Cardiac muscle cell (in vitro differentiated cells and primary cell): ENCODE measurements at regions not wholly inside any gene's neighbourhood (a gene's known extent, or its start where the extent isn't known, plus 50 kb on each side); places are given as distances from the start of the nearest gene placed in this dataset.

ENCODE experiments used
- DNase-seq, 2 donors: peaks; one replicate each; pipeline versions ENCODE4 v3.0.0 to v3.0.0-alpha.2; 2010 to 2017; ENCODE audit warnings: low read depth in 1 of 2, low spot score in 1 of 2
- H3K27ac ChIP-seq: fragments of 200-600 bp; sonication (generic); 2 replicates; pipeline ENCODE4 v1.5.1; 2016
- H3K27me3 ChIP-seq: fragments of 200-600 bp; sonication (generic); 2 replicates; pipeline ENCODE4 v1.6.0; 2016; ENCODE audit warnings: control low read depth
- H3K36me3 ChIP-seq: fragments of 200-600 bp; sonication (generic); 2 replicates; pipeline ENCODE4 v1.5.1; 2016; ENCODE audit warnings: control low read depth
- H3K4me1 ChIP-seq: fragments of 200-600 bp; sonication (generic); 2 replicates; pipeline ENCODE4 v1.8.1; 2017; ENCODE audit warnings: low read depth, mild to moderate bottlenecking, mixed run types
- H3K4me3 ChIP-seq: fragments of 200-600 bp; sonication (generic); 2 replicates; pipeline ENCODE4 v1.5.1; 2016; ENCODE audit warnings: mild to moderate bottlenecking
- H3K9me3 ChIP-seq: fragments of 200-600 bp; sonication (generic); 2 replicates; pipeline ENCODE4 v1.5.1; 2017; ENCODE audit warnings: low read depth, mild to moderate bottlenecking, control low read depth
- TF ChIP-seq, protein P1 (sequence below): IDR thresholded peaks from 2 replicates; pipeline ENCODE4 v1.5.1; 2012; ENCODE audit warnings: low read depth, mild to moderate bottlenecking, low read length

DNA sequence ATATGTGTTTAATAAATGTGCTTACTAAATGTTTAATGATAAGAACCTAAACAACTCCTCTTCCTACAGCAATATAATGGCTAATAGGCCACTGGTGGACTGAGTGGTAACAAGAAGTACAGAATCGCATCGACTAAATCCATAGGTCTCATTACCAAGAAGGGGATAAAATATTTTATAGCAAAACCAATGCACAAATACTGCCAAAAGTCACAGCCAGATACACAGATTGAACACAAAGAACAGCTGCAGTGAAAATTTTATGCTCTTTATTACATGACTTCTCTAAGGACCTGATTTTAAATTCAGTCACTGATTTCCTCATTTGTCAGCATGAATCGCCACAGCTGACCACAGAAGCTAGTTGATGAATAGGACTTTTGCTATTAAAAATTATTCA is 285.4 kb downstream of the DHX15 start:
- no peak for DNase-seq
- Histone ChIP-seq H3K4me3 (no peak overlapping the region), H3K9me3 (no peaks in the 10 kb centered on the region), H3K36me3 (no peaks in the 10 kb centered on the region), H3K27me3 (no peaks in the 10 kb centered on the region), H3K27ac (no peak overlapping the region), H3K4me1 (no peaks in the 10 kb centered on the region)
- TF ChIP-seq, protein P1, sequence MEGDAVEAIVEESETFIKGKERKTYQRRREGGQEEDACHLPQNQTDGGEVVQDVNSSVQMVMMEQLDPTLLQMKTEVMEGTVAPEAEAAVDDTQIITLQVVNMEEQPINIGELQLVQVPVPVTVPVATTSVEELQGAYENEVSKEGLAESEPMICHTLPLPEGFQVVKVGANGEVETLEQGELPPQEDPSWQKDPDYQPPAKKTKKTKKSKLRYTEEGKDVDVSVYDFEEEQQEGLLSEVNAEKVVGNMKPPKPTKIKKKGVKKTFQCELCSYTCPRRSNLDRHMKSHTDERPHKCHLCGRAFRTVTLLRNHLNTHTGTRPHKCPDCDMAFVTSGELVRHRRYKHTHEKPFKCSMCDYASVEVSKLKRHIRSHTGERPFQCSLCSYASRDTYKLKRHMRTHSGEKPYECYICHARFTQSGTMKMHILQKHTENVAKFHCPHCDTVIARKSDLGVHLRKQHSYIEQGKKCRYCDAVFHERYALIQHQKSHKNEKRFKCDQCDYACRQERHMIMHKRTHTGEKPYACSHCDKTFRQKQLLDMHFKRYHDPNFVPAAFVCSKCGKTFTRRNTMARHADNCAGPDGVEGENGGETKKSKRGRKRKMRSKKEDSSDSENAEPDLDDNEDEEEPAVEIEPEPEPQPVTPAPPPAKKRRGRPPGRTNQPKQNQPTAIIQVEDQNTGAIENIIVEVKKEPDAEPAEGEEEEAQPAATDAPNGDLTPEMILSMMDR: no peak

DNA sequence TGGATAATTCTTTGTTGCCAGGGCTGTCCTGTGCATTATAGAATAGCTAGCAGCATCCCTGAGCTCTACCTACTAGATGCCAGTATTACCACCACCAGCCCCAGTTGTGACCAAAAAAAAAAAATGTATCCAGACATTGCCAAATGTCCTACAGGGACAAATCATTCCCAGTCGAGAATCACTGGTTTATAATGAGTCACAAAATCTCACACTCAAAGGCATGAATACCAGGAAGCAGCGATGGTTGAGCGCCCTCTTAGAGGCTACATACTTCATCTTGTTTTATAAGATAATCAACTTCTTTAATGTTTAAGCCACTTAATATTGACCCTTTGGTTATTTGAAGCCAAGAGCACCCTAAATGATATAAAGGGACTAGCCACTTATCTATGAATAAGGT is 297.3 kb downstream of the DHX15 start:
- Histone ChIP-seq H3K4me1 (no peaks in the 10 kb centered on the region), H3K27ac (no peak overlapping the region), H3K27me3 (no peaks in the 10 kb centered on the region), H3K4me3 (no peak overlapping the region), H3K9me3 (no peaks in the 10 kb centered on the region), H3K36me3 (no peaks in the 10 kb centered on the region)
- DNase-seq: no peak
- TF ChIP-seq, protein P1: no peak

DNA sequence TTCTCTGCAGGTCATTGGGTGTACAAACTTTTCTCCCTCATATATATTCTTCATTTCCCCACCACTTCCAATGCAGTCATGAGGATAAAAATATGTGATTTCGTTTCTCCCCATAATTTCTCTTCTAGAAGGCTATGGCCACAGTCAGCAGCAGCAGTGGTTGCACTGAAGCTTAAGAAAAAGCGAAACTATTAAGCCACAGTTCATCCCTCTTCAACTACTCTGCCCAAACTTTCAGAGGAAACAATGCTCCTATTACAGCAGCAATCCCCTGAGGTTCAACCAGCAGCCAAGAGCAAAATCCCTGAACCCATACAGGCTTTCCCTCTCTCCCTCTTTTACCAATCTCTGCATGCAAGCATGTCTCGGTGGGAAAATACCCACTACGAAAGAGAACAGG is 298.6 kb downstream of the DHX15 start:
- Histone ChIP-seq H3K4me3 (no peak overlapping the region), H3K36me3 (no peaks in the 10 kb centered on the region), H3K27me3 (no peaks in the 10 kb centered on the region), H3K27ac (no peak overlapping the region), H3K9me3 (no peaks in the 10 kb centered on the region), H3K4me1 (no peaks in the 10 kb centered on the region)
- no peak for DNase-seq
- TF ChIP-seq, protein P1: no peak

DNA sequence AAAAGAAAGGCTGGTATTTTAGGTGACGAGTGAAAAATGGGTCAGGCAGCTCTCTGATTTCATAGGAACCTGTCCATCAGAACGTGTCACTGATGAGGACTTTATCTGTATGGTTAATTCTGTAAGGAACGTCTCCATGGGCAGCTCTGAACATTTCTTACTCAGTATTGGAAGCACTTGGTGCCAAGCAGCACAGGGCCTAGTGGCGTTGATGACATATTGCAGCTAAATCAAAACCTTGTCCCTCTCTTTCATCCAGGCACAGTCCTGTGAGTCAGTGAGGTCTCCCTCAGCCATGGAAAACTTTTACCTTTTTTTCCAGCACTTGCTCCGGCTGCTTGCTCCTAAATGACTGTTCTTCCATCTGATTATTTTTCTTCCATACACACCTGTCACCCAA is 301.9 kb downstream of the DHX15 start:
- no peaks in the 10 kb centered on the region for H3K27me3 ChIP-seq
- no peaks in the 10 kb centered on the region for H3K9me3 ChIP-seq
- no peaks in the 10 kb centered on the region for H3K4me1 ChIP-seq
- no peaks in the 10 kb centered on the region for H3K36me3 ChIP-seq
- H3K27ac ChIP-seq: no peak overlapping the region
- TF ChIP-seq, protein P1: no peak
- DNase-seq: peak in 1 of 2 donors; percentile 5
- H3K4me3 ChIP-seq: no peak overlapping the region

DNA sequence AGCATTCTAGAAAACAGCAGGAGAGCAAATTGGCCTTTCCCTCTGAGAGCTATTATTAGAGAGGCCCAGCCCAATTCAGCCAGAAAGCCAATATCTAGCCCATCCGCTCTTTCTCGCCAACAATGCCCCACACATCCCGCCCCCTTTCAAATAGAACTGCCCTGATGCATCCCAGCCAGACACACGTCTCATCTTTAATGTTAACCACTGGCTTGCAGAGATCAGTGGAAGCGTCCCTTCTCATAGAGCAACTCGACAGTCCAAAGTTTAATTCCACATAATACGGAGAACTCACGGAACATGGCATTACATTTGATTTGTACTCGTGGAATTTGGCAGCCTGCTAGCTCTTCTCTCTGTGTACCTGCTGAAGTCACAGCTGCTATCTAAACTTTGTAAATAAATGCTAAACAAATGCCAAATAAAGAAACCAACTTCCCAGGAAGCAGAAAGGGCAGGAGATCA is 304.4 kb downstream of the DHX15 start:
- no peaks in the 10 kb centered on the region for H3K4me1 ChIP-seq
- no peak for DNase-seq
- no peaks in the 10 kb centered on the region for H3K9me3 ChIP-seq
- H3K27ac ChIP-seq: no peak overlapping the region
- TF ChIP-seq, protein P1: no peak
- H3K27me3 ChIP-seq: no peaks in the 10 kb centered on the region
- no peak overlapping the region for H3K4me3 ChIP-seq
- no peaks in the 10 kb centered on the region for H3K36me3 ChIP-seq

DNA sequence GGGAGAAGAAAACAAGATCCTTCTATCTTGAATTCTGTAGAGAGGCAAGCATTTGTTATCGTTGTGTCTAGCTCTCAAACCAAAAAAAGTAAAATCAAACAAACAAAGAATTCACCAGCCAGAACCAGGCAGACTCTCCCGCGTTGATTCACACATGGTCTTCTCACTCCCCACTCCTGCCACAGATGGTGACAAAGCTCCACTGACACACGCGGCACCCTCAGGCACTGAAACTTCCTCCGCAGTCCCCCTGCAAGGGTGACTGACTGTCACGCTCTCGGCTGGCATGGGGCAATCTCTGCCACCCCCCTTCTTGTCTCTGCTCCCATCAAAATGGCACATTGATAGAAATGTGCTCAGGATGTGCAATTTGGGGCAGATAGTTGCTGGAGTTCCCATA is 304.9 kb downstream of the DHX15 start:
- H3K4me1 ChIP-seq: no peaks in the 10 kb centered on the region
- TF ChIP-seq, protein P1: no peak
- DNase-seq: no peak
- H3K27me3 ChIP-seq: no peaks in the 10 kb centered on the region
- no peaks in the 10 kb centered on the region for H3K36me3 ChIP-seq
- H3K9me3 ChIP-seq: no peaks in the 10 kb centered on the region
- H3K27ac ChIP-seq: no peak overlapping the region
- no peak overlapping the region for H3K4me3 ChIP-seq
